Ishikawa (cell line): ENCODE measurements at regions not wholly inside any gene's neighbourhood (a gene's known extent, or its start where the extent isn't known, plus 50 kb on each side); places are given as distances from the start of the nearest gene placed in this dataset.

Source experiments
- CEBPB ChIP-seq: IDR thresholded peaks from 2 replicates; pipeline ENCODE4 v1.6.1; 2012
- CREB1 ChIP-seq: IDR thresholded peaks from 2 replicates; pipeline ENCODE4 v1.6.1; 2012; ENCODE audit warnings: low read depth
- EGR1 ChIP-seq: IDR thresholded peaks from 2 replicates; pipeline ENCODE4 v1.6.1; 2012
- EP300 ChIP-seq: IDR thresholded peaks from 2 replicates; pipeline ENCODE4 v1.6.1; 2012; ENCODE audit warnings: borderline replicate concordance
- FOXM1 ChIP-seq: IDR thresholded peaks from 2 replicates; pipeline ENCODE4 v1.6.1; 2012; ENCODE audit warnings: low read depth, borderline replicate concordance
- MAX ChIP-seq: IDR thresholded peaks from 2 replicates; pipeline ENCODE4 v1.6.1; 2012
- NFIC ChIP-seq: IDR thresholded peaks from 2 replicates; pipeline ENCODE4 v1.6.1; 2012
- RAD21 ChIP-seq: IDR thresholded peaks from 2 replicates; pipeline ENCODE4 v1.6.1; 2012; ENCODE audit warnings: low read depth
- REST ChIP-seq: IDR thresholded peaks from 2 replicates; pipeline ENCODE4 v1.6.1; 2012; ENCODE audit warnings: low read depth, mild to moderate bottlenecking
- TAF1 ChIP-seq: IDR thresholded peaks from 2 replicates; pipeline ENCODE4 v1.6.1; 2012; ENCODE audit warnings: low read depth, mild to moderate bottlenecking
- TCF12 ChIP-seq: IDR thresholded peaks from 2 replicates; pipeline ENCODE4 v1.6.1; 2012; ENCODE audit warnings: low read depth
- TEAD4 ChIP-seq: IDR thresholded peaks from 2 replicates; pipeline ENCODE4 v1.6.1; 2012
- YY1 ChIP-seq: IDR thresholded peaks from 2 replicates; pipeline ENCODE4 v1.6.1; 2012; ENCODE audit warnings: low read depth
- ZBTB7A ChIP-seq: IDR thresholded peaks from 2 replicates; pipeline ENCODE4 v1.6.1; 2012; ENCODE audit warnings: low read depth
- TF ChIP-seq, protein P1 (sequence below): IDR thresholded peaks from 2 replicates; pipeline ENCODE4 v1.6.1; 2012

- TF ChIP-seq YY1 (no peak), EGR1 (no peak), EP300 (no peak), NFIC (no peak), TCF12 (no peak), REST (no peak), ZBTB7A (no peak), TAF1 (no peak), MAX (no peak), TEAD4 (no peak), FOXM1 (no peak), CREB1 (no peak), CEBPB (no peak), RAD21 (no peak)
- TF ChIP-seq, protein P1, sequence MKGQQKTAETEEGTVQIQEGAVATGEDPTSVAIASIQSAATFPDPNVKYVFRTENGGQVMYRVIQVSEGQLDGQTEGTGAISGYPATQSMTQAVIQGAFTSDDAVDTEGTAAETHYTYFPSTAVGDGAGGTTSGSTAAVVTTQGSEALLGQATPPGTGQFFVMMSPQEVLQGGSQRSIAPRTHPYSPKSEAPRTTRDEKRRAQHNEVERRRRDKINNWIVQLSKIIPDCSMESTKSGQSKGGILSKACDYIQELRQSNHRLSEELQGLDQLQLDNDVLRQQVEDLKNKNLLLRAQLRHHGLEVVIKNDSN = no peak
Observed at GRCh38 chr11:119798656-119799055, 69.7 kb upstream of the NECTIN1 start.

- TF ChIP-seq MAX (no peak), CREB1 (no peak), EGR1 (no peak), EP300 (no peak), TCF12 (no peak), TAF1 (no peak), RAD21 (no peak), REST (no peak), NFIC (no peak), YY1 (no peak), FOXM1 (no peak), ZBTB7A (no peak), TEAD4 (no peak)
- TF ChIP-seq, protein P1 = no peak
Observed at GRCh38 chr11:119797736-119798135, 68.7 kb upstream of the NECTIN1 start.

GRCh38 chr11:119797123-119797611 is 68.2 kb upstream of the NECTIN1 start:
- TF ChIP-seq CEBPB (no peak), MAX (no peak), RAD21 (no peak), EGR1 (no peak), REST (no peak), EP300 (no peak), FOXM1 (no peak), CREB1 (no peak), TCF12 (no peak), TAF1 (no peak)

GRCh38 chr11:119796363-119797060 is 67.5 kb upstream of the NECTIN1 start:
- TF ChIP-seq CEBPB (no peak), ZBTB7A (no peak), NFIC (no peak), EP300 (no peak), YY1 (no peak), EGR1 (no peak), TEAD4 (no peak), TAF1 (no peak), REST (no peak), MAX (no peak)
